ENCODE measurements at regions not wholly inside any gene's neighbourhood (a gene's known extent, or its start where the extent isn't known, plus 50 kb on each side); places are given as distances from the start of the nearest gene placed in this dataset.

GRCh38 chr16:64449506-64449905 is 672.4 kb downstream of the CDH11 start:
- Histone ChIP-seq H3K27me3 (ENCODE audit: control insufficient read depth, insufficient read depth, low read length) (no peaks in the 10 kb centered on the region), H3K4me1 (ENCODE audit: control insufficient read depth, insufficient read depth, low read length) (no peaks in the 10 kb centered on the region), H3K27ac (ENCODE audit: low read length) (no peak overlapping the region), H3K36me3 (ENCODE audit: control insufficient read depth, insufficient read depth, low read length) (no peaks in the 10 kb centered on the region), H3K9me3 (ENCODE audit: control insufficient read depth, insufficient read depth, low read length) (peaks cover 3% of the 10 kb centered on the region), H3K4me3 (ENCODE audit: low read length) (no peak overlapping the region)
- Mint-ChIP-seq H3K27ac (no peak overlapping the region), H3K4me1 (no peaks in the 10 kb centered on the region), H3K9me3 (peaks cover 7 to 14% of the 10 kb centered on the region in 2 donors), H3K27me3 (ENCODE audit: low read depth in 2 of 2) (no peaks in the 10 kb centered on the region), H3K4me3 (no peak overlapping the region), H3K36me3 (no peaks in the 10 kb centered on the region)
- no peak for ATAC-seq
- intact Hi-C loops (cut with micrococcal nuclease): no loop called here
- no peak for DNase-seq
- no peak for TF ChIP-seq CTCF (IDR thresholded peaks at IDR 0.05)

- Histone ChIP-seq H3K4me1 (ENCODE audit: control insufficient read depth, insufficient read depth, low read length) (no peaks in the 10 kb centered on the region), H3K4me3 (ENCODE audit: low read length) (no peak overlapping the region), H3K36me3 (ENCODE audit: control insufficient read depth, insufficient read depth, low read length) (no peaks in the 10 kb centered on the region), H3K27me3 (ENCODE audit: control insufficient read depth, insufficient read depth, low read length) (no peaks in the 10 kb centered on the region), H3K9me3 (ENCODE audit: control insufficient read depth, insufficient read depth, low read length) (no peaks in the 10 kb centered on the region), H3K27ac (ENCODE audit: low read length) (no peak overlapping the region)
- WGBS (ENCODE audit: insufficient coverage): 69% methylated on average over 2 of the region's 3 CpGs
- TF ChIP-seq CTCF (IDR thresholded peaks at IDR 0.05): no peak
- Mint-ChIP-seq H3K4me1 (no peaks in the 10 kb centered on the region), H3K36me3 (no peaks in the 10 kb centered on the region), H3K27me3 (ENCODE audit: low read depth in 2 of 2) (no peaks in the 10 kb centered on the region), H3K27ac (no peak overlapping the region), H3K4me3 (no peak overlapping the region), H3K9me3 (peaks cover 8 to 16% of the 10 kb centered on the region in 2 donors)
- ATAC-seq: no peak
- intact Hi-C loops (cut with micrococcal nuclease): no loop called here
- no peak for DNase-seq
Measured at GRCh38 chr16:64445649-64446048, 676.2 kb downstream of the CDH11 start.

- no peak for TF ChIP-seq CTCF (IDR thresholded peaks at IDR 0.05)
- Histone ChIP-seq H3K4me3 (ENCODE audit: low read length) (no peak overlapping the region), H3K27me3 (ENCODE audit: control insufficient read depth, insufficient read depth, low read length) (no peaks in the 10 kb centered on the region), H3K36me3 (ENCODE audit: control insufficient read depth, insufficient read depth, low read length) (no peaks in the 10 kb centered on the region), H3K4me1 (ENCODE audit: control insufficient read depth, insufficient read depth, low read length) (no peaks in the 10 kb centered on the region), H3K27ac (ENCODE audit: low read length) (no peak overlapping the region), H3K9me3 (ENCODE audit: control insufficient read depth, insufficient read depth, low read length) (no peaks in the 10 kb centered on the region)
- WGBS (ENCODE audit: insufficient coverage): 79% methylated on average over 3 of the region's 4 CpGs
- H3K27me3 Mint-ChIP-seq (ENCODE audit: low read depth in 2 of 2): no peaks in the 10 kb centered on the region
- no peaks in the 10 kb centered on the region for H3K36me3 Mint-ChIP-seq
- intact Hi-C loops (cut with micrococcal nuclease): no loop called here
- no peaks in the 10 kb centered on the region for H3K4me1 Mint-ChIP-seq
- DNase-seq (no peak), ATAC-seq (no peak)
- no peak overlapping the region for H3K4me3 Mint-ChIP-seq
- no peak overlapping the region for H3K27ac Mint-ChIP-seq
- peaks cover 8 to 17% of the 10 kb centered on the region in 2 donors for H3K9me3 Mint-ChIP-seq
Measured at GRCh38 chr16:64445245-64445644, 676.6 kb downstream of the CDH11 start.

- no peak overlapping the region for H3K4me3 ChIP-seq (ENCODE audit: low read length)
- no peaks in the 10 kb centered on the region for H3K9me3 ChIP-seq (ENCODE audit: control insufficient read depth, insufficient read depth, low read length)
- intact Hi-C loops (cut with micrococcal nuclease): no loop called here
- H3K36me3 Mint-ChIP-seq: no peaks in the 10 kb centered on the region
- TF ChIP-seq CTCF (IDR thresholded peaks at IDR 0.05): no peak
- H3K9me3 Mint-ChIP-seq: peaks cover 9 to 13% of the 10 kb centered on the region in 2 donors
- H3K4me1 ChIP-seq (ENCODE audit: control insufficient read depth, insufficient read depth, low read length): no peaks in the 10 kb centered on the region
- no peaks in the 10 kb centered on the region for H3K4me1 Mint-ChIP-seq
- no peak overlapping the region for H3K27ac Mint-ChIP-seq
- H3K27ac ChIP-seq (ENCODE audit: low read length): no peak overlapping the region
- no peak for DNase-seq
- WGBS (ENCODE audit: insufficient coverage): 93% methylated on average over 3 of the region's 3 CpGs
- H3K27me3 Mint-ChIP-seq (ENCODE audit: low read depth in 2 of 2): no peaks in the 10 kb centered on the region
- ATAC-seq: no peak
- H3K27me3 ChIP-seq (ENCODE audit: control insufficient read depth, insufficient read depth, low read length): no peaks in the 10 kb centered on the region
- H3K36me3 ChIP-seq (ENCODE audit: control insufficient read depth, insufficient read depth, low read length): no peaks in the 10 kb centered on the region
- no peak overlapping the region for H3K4me3 Mint-ChIP-seq
Measured at GRCh38 chr16:64440421-64440831, 681.4 kb downstream of the CDH11 start.

Data from natural killer cell (primary cell).